Activated CD4-positive, alpha-beta T cell treated with anti-CD3 and anti-CD28 coated beads, Interleukin-2, amount 10 ng/mL, durations not matched to agents 7 days and 5 days (primary cell): ENCODE measurements at regions not wholly inside any gene's neighbourhood (a gene's known extent, or its start where the extent isn't known, plus 50 kb on each side); places are given as distances from the start of the nearest gene placed in this dataset.
"Not testable (repeated sequence)": the region's sequence is repeated elsewhere in the genome, so short reads cannot be mapped to it uniquely, and the experiment has no call there.

ENCODE experiments used
- CTCF ChIA-PET: fragments of 350-600 bp; sonication (Branson Sonifier 250); formaldehyde crosslinking; loops from one replicate; lab custom pipeline; 2021; ENCODE audit warnings: antibody characterized with exemption; lab: Charles Lee
- POLR2A ChIA-PET: fragments of 350-600 bp; sonication (Branson Sonifier 250); formaldehyde crosslinking; loops from one replicate; lab custom pipeline; 2021; ENCODE audit warnings: antibody characterized with exemption; lab: Charles Lee
- DNase-seq: peaks from one replicate; pipeline ENCODE4 v3.0.0-alpha.2; 2020
- H3K27ac Mint-ChIP-seq: one replicate; pipeline ENCODE4 v1.8.0; 2021; ENCODE audit warnings: mild to moderate bottlenecking, moderate library complexity, mixed read lengths
- H3K27me3 Mint-ChIP-seq: one replicate; pipeline ENCODE4 v1.8.0; 2021; ENCODE audit warnings: mixed read lengths
- H3K36me3 Mint-ChIP-seq: one replicate; pipeline ENCODE4 v1.8.0; 2021; ENCODE audit warnings: low read depth, mixed read lengths
- H3K4me1 Mint-ChIP-seq: one replicate; pipeline ENCODE4 v1.8.0; 2021; ENCODE audit warnings: mixed read lengths
- H3K4me3 Mint-ChIP-seq: one replicate; pipeline ENCODE4 v1.8.0; 2021; ENCODE audit warnings: mild to moderate bottlenecking, moderate library complexity, mixed read lengths
- H3K9me3 Mint-ChIP-seq: one replicate; pipeline ENCODE4 v1.8.0; 2021; ENCODE audit warnings: mixed read lengths

DNA sequence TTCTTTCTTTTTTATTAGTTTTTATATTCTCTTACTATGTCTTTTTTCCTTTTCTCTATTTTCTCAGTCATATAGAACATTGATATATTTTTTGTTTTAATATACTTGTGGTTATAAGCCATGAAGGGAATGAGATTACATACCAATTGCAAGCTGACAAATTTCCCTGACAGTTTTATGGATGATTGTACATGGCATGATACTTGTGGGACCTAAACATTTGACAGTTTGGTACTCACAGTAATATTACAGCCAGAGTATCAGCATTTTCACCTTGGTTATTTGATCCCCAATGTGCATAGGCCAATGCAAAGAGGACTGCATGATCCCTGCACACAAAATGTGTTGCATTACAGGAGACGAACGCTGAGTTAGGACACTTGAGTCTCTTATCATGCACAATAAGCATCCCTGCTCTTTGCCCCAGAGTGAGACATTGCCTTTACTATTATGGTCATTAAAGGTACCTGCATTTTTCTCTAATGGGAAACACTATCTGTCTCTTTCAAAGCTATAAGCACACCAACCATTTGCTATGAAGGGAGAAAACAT, 713.4 kb upstream of the PCDH20 start:
- Mint-ChIP-seq H3K27me3 (no peaks in the 10 kb centered on the region), H3K4me1 (no peaks in the 10 kb centered on the region), H3K9me3 (peaks cover 2% of the 10 kb centered on the region), H3K36me3 (no peaks in the 10 kb centered on the region), H3K27ac (no peak overlapping the region), H3K4me3 (no peak overlapping the region)
- CTCF ChIA-PET = no interaction called here
- DNase-seq = no peak
- POLR2A ChIA-PET = no interaction called here

DNA sequence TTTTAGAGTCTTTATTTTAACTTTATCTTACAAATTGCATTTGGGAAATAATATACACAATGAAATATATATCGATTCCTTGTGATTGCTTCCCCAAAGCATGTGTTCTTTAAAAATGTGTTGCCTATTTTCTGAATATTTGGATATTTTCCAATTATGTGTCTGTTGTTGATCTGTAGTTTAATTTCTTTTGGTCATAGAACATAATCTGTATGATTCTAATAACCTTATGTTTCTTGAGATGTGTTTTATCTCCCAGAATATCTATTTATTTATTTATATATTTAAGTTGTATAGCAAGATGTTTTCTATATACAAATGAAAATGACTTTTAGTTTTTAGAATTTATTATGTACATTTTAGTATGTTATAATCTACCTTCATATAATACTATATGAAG, 710.8 kb upstream of the PCDH20 start:
- Mint-ChIP-seq H3K4me1 (no peaks in the 10 kb centered on the region), H3K27me3 (no peaks in the 10 kb centered on the region), H3K4me3 (no peak overlapping the region), H3K36me3 (no peaks in the 10 kb centered on the region), H3K9me3 (peaks cover 2% of the 10 kb centered on the region), H3K27ac (no peak overlapping the region)
- POLR2A ChIA-PET = no interaction called here
- CTCF ChIA-PET = no interaction called here
- no peak for DNase-seq

DNA sequence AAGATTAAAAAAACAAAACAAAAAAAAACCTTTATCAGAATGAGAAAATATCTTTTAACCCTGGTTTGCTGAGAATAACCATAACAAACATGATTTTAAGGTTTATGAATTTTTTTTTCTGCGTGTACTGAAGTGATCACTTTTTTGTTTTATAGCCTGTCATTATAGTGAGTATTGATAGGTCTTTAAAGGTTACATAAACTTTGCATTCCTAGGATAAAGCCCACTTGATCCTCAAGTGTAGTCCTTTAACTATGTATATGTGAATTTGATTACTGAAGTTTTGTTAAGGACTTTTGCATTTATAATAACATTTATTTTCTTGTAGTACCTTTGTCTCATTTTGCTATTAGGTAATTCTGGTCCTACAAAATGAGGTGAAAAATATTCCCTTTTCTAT, 709.8 kb upstream of the PCDH20 start:
- H3K27ac Mint-ChIP-seq = no peak overlapping the region
- POLR2A ChIA-PET = no interaction called here
- no peaks in the 10 kb centered on the region for H3K36me3 Mint-ChIP-seq
- no peaks in the 10 kb centered on the region for H3K4me1 Mint-ChIP-seq
- peaks cover 2% of the 10 kb centered on the region for H3K9me3 Mint-ChIP-seq
- H3K27me3 Mint-ChIP-seq = no peaks in the 10 kb centered on the region
- DNase-seq = no peak
- no peak overlapping the region for H3K4me3 Mint-ChIP-seq
- CTCF ChIA-PET = no interaction called here

DNA sequence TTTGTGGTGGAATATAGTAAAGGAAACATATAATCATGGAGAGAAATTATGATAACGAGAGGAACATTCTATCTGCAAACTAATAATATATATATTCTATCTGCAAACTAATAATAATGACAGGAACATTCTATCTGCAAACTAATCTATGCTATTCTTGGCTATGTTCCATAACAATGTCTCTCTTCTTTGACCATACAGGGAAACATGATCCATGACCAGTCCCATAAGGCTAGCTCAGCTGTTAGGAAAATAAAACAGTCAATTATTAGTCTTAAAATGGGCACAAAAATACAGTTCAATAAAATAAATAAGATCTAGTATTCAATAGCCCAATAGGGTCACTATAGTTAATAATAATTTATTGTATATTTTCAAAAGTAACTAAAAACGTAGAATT, 707.8 kb upstream of the PCDH20 start:
- Mint-ChIP-seq H3K27ac (no peak overlapping the region), H3K4me3 (no peak overlapping the region), H3K4me1 (no peaks in the 10 kb centered on the region), H3K27me3 (no peaks in the 10 kb centered on the region), H3K36me3 (no peaks in the 10 kb centered on the region), H3K9me3 (peaks cover 2% of the 10 kb centered on the region)
- no peak for DNase-seq
- ChIA-PET CTCF (no interaction called here), POLR2A (no interaction called here)

DNA sequence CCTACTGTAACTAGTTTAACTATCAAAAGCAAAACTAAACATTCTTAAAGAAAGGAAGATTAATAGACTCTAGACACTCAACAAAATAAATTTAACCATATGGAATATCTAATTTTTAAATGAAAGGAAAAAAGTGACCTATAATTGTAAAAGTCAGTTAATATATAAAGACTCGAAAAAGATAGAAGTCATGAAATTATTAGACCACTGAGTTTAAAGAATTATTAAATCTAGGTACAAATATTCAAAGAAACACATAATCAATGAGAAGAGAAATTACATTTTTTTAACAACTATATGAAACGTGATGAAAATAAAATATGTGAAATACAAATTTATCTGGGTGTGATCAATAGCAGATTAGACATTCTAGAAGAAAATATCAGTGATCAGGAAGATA, 706.8 kb upstream of the PCDH20 start:
- no peak overlapping the region for H3K4me3 Mint-ChIP-seq
- DNase-seq = no peak
- H3K36me3 Mint-ChIP-seq = no peaks in the 10 kb centered on the region
- H3K9me3 Mint-ChIP-seq = peaks cover under 1% of the 10 kb centered on the region
- ChIA-PET CTCF (no interaction called here), POLR2A (no interaction called here)
- H3K27me3 Mint-ChIP-seq = no peaks in the 10 kb centered on the region
- H3K4me1 Mint-ChIP-seq = no peaks in the 10 kb centered on the region
- H3K27ac Mint-ChIP-seq = no peak overlapping the region

DNA sequence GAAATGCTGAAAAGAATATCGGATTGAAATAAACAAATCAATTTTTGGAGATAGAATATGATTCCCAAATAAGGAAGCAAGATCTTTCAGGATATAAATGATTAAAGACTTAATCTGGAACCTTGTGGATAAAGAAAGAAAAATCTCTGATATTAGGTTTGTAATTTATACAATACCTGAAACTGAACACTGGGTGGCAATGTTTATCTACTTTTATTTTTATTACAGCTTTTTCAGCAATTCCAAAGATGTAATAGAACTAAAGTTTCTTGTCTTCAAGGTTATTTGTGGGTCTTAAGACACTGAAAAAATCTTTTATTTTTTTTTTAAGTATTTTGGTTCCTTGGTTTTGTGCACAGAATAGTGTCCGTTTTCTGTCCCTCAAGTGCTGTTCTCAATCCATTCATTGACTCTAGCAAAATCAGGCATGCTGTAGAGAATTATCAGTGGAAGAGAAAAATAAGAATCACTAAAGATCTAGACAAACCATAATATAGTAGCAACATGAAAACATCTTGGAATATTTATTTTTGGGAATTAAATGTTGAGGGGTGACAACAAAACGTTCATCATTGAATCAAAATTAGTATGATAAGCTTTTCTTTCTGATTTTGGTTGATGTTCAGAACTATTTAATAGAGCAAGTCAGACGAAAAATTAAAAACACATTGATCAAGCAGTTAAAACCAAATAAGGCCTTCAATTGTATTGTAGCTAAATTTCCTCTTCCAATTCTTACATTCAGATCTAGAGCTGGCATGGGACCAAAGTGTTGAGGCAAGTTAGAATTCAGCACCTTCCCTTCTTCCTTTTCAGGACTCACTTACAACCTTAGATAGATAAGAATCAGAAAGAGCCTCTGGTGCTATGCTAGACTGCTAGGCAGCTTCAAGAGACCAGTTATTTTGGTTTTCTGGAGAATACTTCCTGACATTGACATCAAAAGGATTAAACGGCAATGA, 704.4 kb upstream of the PCDH20 start:
- Mint-ChIP-seq H3K27me3 (no peaks in the 10 kb centered on the region), H3K4me3 (no peak overlapping the region), H3K27ac (no peak overlapping the region), H3K36me3 (no peaks in the 10 kb centered on the region), H3K9me3 (no peaks in the 10 kb centered on the region), H3K4me1 (no peaks in the 10 kb centered on the region)
- POLR2A ChIA-PET = no interaction called here
- CTCF ChIA-PET = no interaction called here
- DNase-seq = no peak

DNA sequence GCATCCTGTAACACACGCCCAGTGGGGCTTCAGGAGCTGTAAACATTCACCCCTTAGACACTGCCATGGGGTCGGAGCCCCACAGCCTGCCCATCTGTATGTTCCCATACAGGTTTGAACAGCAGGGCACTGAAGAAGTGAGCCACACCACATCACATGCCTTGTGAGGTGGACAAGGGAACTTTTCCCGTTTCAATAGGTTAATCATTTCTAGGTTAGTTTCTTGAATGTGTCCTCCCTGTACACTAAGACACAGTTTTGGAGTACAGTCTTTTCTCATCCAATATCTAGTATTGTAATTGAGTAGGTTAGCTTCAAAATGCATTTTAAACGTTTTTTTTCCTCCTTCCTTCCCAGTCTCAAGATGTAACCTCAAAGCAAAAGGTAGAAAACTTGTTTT, 700.2 kb upstream of the PCDH20 start:
- DNase-seq = no peak
- Mint-ChIP-seq H3K4me3 (no peak overlapping the region), H3K9me3 (no peaks in the 10 kb centered on the region), H3K36me3 (no peaks in the 10 kb centered on the region), H3K27me3 (no peaks in the 10 kb centered on the region), H3K27ac (no peak overlapping the region), H3K4me1 (no peaks in the 10 kb centered on the region)
- CTCF ChIA-PET = no interaction called here
- POLR2A ChIA-PET = no interaction called here

DNA sequence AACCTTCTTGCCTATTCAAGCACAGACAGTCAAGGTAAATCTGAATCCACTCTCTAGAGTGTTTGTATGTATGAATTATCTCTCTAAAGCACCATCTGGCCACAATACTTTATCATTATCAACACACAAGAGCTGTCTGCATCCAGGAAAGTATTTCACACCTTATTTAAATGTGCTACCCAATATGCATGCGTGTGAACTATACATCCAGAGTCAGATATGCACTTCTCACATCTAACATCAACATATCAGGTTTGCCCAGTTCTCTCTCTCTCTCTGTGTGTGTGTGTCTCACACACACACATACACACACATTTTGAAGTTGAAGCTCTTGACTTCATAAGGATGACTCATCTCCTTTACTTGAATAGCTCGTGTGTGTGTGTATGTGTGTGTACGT, 697.5 kb upstream of the PCDH20 start:
- POLR2A ChIA-PET = no interaction called here

DNA sequence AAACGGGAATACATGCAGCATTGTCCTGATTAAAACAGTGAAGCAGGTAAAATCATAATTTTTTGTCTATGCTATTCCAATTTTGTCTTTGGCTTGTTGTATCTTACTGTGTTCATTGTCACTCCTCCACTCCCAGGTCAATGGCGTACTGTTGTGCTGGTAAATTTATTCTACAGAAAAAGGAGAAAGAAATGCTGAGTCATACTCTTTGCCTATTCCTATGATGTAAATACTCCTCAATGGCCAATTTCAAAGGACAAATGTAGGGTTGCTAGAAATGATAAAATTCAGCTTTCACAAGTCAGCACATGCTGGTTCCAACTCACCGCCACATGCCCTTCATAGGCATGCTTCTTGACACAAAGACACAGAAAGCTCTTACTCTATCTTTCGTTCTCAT, 694.4 kb upstream of the PCDH20 start:
- Mint-ChIP-seq H3K36me3 (no peaks in the 10 kb centered on the region), H3K4me3 (no peak overlapping the region), H3K27ac (no peak overlapping the region), H3K9me3 (no peaks in the 10 kb centered on the region), H3K27me3 (no peaks in the 10 kb centered on the region), H3K4me1 (no peaks in the 10 kb centered on the region)
- POLR2A ChIA-PET = no interaction called here
- no peak for DNase-seq
- CTCF ChIA-PET = no interaction called here

More for the DNA sequence above, 697.5 kb upstream of the PCDH20 start:
- CTCF ChIA-PET = no interaction called here
- no peaks in the 10 kb centered on the region for H3K4me1 Mint-ChIP-seq
- H3K36me3 Mint-ChIP-seq = no peaks in the 10 kb centered on the region
- DNase-seq = no peak
- no peak overlapping the region for H3K4me3 Mint-ChIP-seq
- no peaks in the 10 kb centered on the region for H3K9me3 Mint-ChIP-seq
- no peaks in the 10 kb centered on the region for H3K27me3 Mint-ChIP-seq
- no peak overlapping the region for H3K27ac Mint-ChIP-seq

DNA sequence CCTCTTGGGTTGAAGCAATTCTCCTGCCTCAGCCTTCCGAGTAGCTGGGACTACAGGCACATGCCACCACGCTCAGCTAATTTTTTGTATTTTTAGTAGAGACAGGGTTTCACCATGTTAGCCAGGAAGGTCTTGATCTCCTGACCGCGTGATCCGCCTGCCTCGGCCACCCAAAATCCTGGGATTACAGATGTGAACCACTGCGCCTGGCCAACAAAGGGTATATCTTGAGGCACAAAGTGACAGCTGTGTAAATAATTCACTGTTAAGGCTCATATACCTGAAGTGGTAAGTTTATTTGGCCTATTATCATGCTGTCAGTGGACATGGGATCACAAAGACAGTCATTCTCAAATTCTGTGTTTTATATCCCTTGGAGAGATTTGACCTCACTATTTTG, 688.5 kb upstream of the PCDH20 start:
- not testable (repeated sequence) for H3K4me3 Mint-ChIP-seq

DNA sequence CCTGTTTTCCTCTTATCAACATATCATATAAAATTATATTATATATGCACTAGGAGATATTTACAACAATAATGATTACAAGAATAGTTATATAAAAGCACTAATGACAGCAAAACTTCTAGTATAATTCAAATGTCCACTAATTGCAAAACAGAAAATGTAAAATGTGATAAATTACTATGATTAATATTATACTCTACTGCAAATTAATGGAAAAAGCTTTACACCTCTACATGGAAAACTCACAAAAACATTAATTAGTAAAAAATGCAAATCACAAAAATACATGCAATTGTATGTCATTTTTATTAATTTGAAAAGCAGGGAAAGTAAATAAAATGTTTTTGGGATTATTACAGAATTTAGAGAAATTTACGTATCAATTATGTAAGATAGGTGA, 681.0 kb upstream of the PCDH20 start:
- no peak overlapping the region for H3K4me3 Mint-ChIP-seq
- H3K27ac Mint-ChIP-seq = no peak overlapping the region
- no peaks in the 10 kb centered on the region for H3K4me1 Mint-ChIP-seq
- no peaks in the 10 kb centered on the region for H3K27me3 Mint-ChIP-seq
- H3K36me3 Mint-ChIP-seq = no peaks in the 10 kb centered on the region
- no peaks in the 10 kb centered on the region for H3K9me3 Mint-ChIP-seq
- POLR2A ChIA-PET = no interaction called here
- CTCF ChIA-PET = no interaction called here
- DNase-seq = no peak

More for the DNA sequence above, 688.5 kb upstream of the PCDH20 start:
- H3K36me3 Mint-ChIP-seq, H3K27me3 Mint-ChIP-seq, DNase-seq, H3K9me3 Mint-ChIP-seq, H3K4me1 Mint-ChIP-seq, H3K27ac Mint-ChIP-seq, CTCF ChIA-PET, POLR2A ChIA-PET: not testable (repeated sequence)

DNA sequence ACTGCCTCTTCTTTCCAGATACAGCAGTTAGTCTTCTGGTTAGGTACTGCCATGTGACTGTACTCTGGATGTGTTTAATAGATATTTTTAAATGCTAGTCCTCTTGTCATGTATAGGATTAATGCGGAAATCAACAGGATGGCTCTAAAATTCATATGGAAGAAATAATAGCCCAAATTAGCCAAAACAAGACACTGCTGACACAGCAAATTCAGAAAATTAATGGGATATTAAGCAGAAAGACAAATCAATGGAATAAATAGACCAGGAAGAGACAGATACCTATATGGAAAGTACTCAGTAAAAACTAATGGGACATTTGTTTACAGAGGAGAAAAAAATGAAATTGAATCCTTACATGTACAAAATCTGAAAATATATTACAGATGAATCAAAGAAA, 679.3 kb upstream of the PCDH20 start:
- no peaks in the 10 kb centered on the region for H3K36me3 Mint-ChIP-seq
- no peak for DNase-seq
- CTCF ChIA-PET = no interaction called here
- H3K27ac Mint-ChIP-seq = no peak overlapping the region
- H3K9me3 Mint-ChIP-seq = no peaks in the 10 kb centered on the region
- H3K4me3 Mint-ChIP-seq = no peak overlapping the region
- POLR2A ChIA-PET = no interaction called here
- H3K27me3 Mint-ChIP-seq = no peaks in the 10 kb centered on the region
- no peaks in the 10 kb centered on the region for H3K4me1 Mint-ChIP-seq

DNA sequence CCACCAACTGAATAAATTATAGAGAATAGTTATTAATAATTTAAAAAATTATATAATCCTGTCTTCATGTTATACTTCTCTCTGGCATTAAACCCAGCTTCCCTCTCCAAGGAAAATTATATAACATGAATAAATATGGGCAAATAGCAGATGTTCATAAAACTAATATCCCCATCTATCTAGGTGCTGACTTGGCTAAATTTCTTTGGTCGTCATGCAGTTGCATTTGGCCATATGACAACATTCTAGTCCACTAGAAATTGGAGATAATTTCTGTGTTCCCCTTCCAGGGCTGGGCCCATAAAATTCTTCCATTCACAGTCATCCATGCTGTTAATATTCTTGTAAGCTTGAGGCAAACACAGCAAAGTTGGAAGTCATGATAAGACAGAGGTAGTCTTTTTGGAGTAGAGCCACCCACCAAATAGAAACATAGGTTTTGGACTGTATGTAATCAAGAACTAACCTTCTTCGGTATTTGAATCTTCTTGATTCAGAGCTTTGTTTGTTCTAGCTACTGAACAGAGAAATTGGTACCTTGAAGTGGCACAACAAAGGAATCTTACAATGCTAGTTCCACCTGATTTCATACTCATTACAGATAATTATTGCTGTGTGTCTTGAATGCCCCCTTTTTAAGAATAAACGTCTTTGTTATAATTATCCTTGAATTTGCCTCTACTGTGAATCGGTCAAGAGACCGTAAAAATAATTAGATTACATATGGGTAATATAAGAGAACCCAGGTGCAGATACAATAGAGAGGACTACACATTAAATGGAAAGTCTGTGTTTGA, 678.5 kb upstream of the PCDH20 start:
- ChIA-PET POLR2A (no interaction called here), CTCF (no interaction called here)
- Mint-ChIP-seq H3K4me3 (no peak overlapping the region), H3K27ac (no peak overlapping the region), H3K4me1 (no peaks in the 10 kb centered on the region), H3K36me3 (no peaks in the 10 kb centered on the region), H3K9me3 (no peaks in the 10 kb centered on the region), H3K27me3 (no peaks in the 10 kb centered on the region)
- no peak for DNase-seq
